ENCODE measurements at regions not wholly inside any gene's neighbourhood (a gene's known extent, or its start where the extent isn't known, plus 50 kb on each side); places are given as distances from the start of the nearest gene placed in this dataset.
A peak's percentile ranks its signal among the peaks of the same experiment; 100 is the strongest.
"Not testable (repeated sequence)": the region's sequence is repeated elsewhere in the genome, so short reads cannot be mapped to it uniquely, and the experiment has no call there.

GRCh38 chr7:32759859-32760258 lies 131.7 kb downstream of the KBTBD2 start:
- not testable (repeated sequence) for H3K36me3 Mint-ChIP-seq (ENCODE audit: low read depth); H3K9me3 Mint-ChIP-seq; DNase-seq (ENCODE audit: low spot score); H3K27ac Mint-ChIP-seq; H3K4me3 Mint-ChIP-seq; H3K4me1 Mint-ChIP-seq (ENCODE audit: low read depth)
- H3K27me3 Mint-ChIP-seq (ENCODE audit: insufficient read depth): peaks cover 58% of the 10 kb centered on the region
- intact Hi-C loops (cut with micrococcal nuclease): loop anchor here (10.0 kb wide), 1 partner anchor 995 kb away; no protein-coding TSS in a partner anchor

DNA sequence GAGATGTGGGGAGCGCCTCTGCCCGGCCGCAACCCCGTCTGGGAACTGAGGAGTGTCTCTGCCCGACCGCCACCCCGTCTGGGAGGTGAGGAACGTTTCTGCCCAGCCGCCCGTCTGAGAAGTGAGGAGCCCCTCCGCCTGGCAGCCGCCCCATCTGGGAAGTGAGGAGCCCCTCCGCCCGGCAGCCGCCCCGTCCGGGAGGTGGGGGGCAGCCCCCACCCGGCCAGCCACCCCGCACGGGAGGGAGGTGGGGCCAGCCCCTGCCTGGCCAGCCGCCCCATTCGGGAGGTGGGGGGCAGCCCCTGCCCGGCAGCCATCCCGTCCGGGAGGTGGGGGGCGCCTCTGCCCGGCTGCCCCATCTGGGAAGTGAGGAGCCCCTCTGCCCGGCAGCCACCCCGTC lies 137.7 kb downstream of the KBTBD2 start:
- H3K4me3 Mint-ChIP-seq; H3K36me3 Mint-ChIP-seq (ENCODE audit: low read depth); H3K27ac Mint-ChIP-seq; H3K4me1 Mint-ChIP-seq (ENCODE audit: low read depth); DNase-seq (ENCODE audit: low spot score); intact Hi-C loops (cut with micrococcal nuclease); H3K9me3 Mint-ChIP-seq: not testable (repeated sequence)
- H3K27me3 Mint-ChIP-seq (ENCODE audit: insufficient read depth): peaks cover 10% of the 10 kb centered on the region

DNA sequence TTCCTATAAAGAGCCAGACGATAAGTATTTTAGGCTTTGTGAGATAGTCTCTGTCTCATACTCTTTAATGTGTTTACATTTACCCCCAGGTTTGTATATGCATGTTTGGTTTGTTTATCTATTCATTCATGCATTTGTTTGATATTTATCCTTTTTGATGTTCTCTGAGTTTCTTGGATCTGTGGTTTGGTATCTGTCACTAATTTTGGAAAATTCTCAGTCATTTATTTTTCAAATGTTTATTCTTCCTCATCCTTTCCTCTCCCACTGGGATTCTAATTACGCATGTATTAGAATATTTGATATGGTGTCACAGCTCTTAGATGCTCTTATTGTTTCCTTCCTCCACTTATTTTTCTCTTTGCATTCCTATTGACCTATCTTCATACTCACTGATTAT lies 143.2 kb downstream of the KBTBD2 start:
- H3K36me3 Mint-ChIP-seq (ENCODE audit: low read depth); H3K4me1 Mint-ChIP-seq (ENCODE audit: low read depth); intact Hi-C loops (cut with micrococcal nuclease); H3K9me3 Mint-ChIP-seq; H3K27ac Mint-ChIP-seq; H3K4me3 Mint-ChIP-seq; DNase-seq (ENCODE audit: low spot score): not testable (repeated sequence)
- peaks cover 14% of the 10 kb centered on the region for H3K27me3 Mint-ChIP-seq (ENCODE audit: insufficient read depth)

GRCh38 chr7:32747443-32748148 lies 144.0 kb downstream of the KBTBD2 start:
- H3K4me3 Mint-ChIP-seq; intact Hi-C loops (cut with micrococcal nuclease); H3K4me1 Mint-ChIP-seq (ENCODE audit: low read depth); H3K27ac Mint-ChIP-seq; H3K9me3 Mint-ChIP-seq; DNase-seq (ENCODE audit: low spot score); H3K36me3 Mint-ChIP-seq (ENCODE audit: low read depth): not testable (repeated sequence)
- peaks cover 14% of the 10 kb centered on the region for H3K27me3 Mint-ChIP-seq (ENCODE audit: insufficient read depth)

- H3K4me1 Mint-ChIP-seq (ENCODE audit: low read depth); DNase-seq (ENCODE audit: low spot score); H3K9me3 Mint-ChIP-seq; H3K4me3 Mint-ChIP-seq; H3K36me3 Mint-ChIP-seq (ENCODE audit: low read depth); H3K27ac Mint-ChIP-seq; intact Hi-C loops (cut with micrococcal nuclease): not testable (repeated sequence)
- peaks cover 12% of the 10 kb centered on the region for H3K27me3 Mint-ChIP-seq (ENCODE audit: insufficient read depth)
These were observed 149.6 kb downstream of the KBTBD2 start for GRCh38 chr7:32741853-32742476.

DNA sequence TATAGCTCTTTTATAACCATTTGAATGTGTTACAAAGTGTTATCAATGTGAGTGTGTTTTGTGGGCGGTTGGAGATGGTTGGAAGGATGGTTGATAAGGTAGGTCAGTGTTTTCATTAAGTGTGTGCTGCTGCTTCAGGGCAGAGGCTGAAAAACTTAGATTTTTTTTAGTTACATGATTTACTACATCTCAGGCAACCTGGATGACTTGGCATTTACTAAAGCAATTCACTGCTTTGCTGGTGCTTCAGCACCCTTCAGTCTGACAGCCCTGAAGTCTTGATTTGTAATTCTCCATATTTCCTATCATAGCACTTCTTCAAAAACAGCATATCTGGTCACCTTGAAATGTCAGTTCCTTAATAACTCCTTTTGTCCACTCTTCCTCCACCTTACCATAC lies 151.8 kb downstream of the KBTBD2 start:
- H3K27me3 Mint-ChIP-seq (ENCODE audit: insufficient read depth); H3K9me3 Mint-ChIP-seq; intact Hi-C loops (cut with micrococcal nuclease); H3K36me3 Mint-ChIP-seq (ENCODE audit: low read depth); H3K4me3 Mint-ChIP-seq; H3K4me1 Mint-ChIP-seq (ENCODE audit: low read depth); H3K27ac Mint-ChIP-seq; DNase-seq (ENCODE audit: low spot score): not testable (repeated sequence)

DNA sequence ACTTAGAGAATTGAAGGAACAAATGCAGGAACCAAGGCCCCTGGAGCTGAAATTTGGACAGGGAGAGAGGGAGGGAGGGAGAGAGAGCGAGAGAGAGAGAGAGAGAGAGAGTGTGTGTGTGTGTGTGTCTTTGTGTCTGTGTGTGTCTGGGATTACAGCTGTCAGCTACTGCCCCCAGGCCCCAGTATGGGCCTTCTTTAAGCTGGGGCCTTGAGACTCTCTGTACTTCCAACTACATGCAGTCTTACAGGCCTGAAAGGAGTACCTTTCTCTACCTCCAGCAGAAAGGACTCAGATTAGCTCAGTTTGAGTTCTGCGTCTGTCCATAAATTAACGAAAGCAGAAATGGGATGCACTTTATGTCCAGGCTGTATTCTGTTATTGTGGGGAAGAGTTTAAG lies 153.2 kb downstream of the KBTBD2 start:
- intact Hi-C loops (cut with micrococcal nuclease); H3K9me3 Mint-ChIP-seq; H3K4me1 Mint-ChIP-seq (ENCODE audit: low read depth); H3K4me3 Mint-ChIP-seq; DNase-seq (ENCODE audit: low spot score); H3K36me3 Mint-ChIP-seq (ENCODE audit: low read depth); H3K27me3 Mint-ChIP-seq (ENCODE audit: insufficient read depth); H3K27ac Mint-ChIP-seq: not testable (repeated sequence)

DNA sequence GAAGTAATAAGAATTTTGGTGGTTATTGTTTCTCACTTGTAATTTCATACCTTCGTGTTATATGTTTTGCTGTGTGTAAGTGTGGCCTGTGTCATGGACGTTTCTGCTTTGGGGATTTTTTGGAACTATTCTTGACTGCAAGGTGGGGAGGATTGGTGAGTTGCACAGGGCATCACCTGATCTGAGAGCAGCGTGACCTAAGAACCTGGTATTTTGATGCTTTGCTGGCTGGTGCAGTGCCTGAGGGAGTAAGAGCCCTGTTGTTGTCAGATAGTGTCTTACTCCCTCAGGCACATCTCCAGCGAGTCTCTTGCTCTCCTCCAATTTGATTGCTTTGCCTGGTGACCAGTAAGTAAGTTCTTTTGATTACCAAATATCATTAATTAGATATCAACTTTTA lies 158.8 kb downstream of the KBTBD2 start:
- DNase-seq (ENCODE audit: low spot score); H3K4me3 Mint-ChIP-seq; intact Hi-C loops (cut with micrococcal nuclease); H3K36me3 Mint-ChIP-seq (ENCODE audit: low read depth); H3K27ac Mint-ChIP-seq; H3K4me1 Mint-ChIP-seq (ENCODE audit: low read depth); H3K9me3 Mint-ChIP-seq: not testable (repeated sequence)
- peaks cover 12% of the 10 kb centered on the region for H3K27me3 Mint-ChIP-seq (ENCODE audit: insufficient read depth)

GRCh38 chr7:32729335-32729675 lies 162.3 kb downstream of the KBTBD2 start:
- not testable (repeated sequence) for H3K9me3 Mint-ChIP-seq; H3K27ac Mint-ChIP-seq; H3K36me3 Mint-ChIP-seq (ENCODE audit: low read depth); H3K4me1 Mint-ChIP-seq (ENCODE audit: low read depth); DNase-seq (ENCODE audit: low spot score)
- peak overlapping the region; percentile 67 for H3K4me3 Mint-ChIP-seq
- intact Hi-C loops (cut with micrococcal nuclease): loop anchor here (2.0 to 5.0 kb wide), 3 partner anchors 213 to 333 kb away; partner anchors contain the start of genes AVL9 and NT5C3A
- peaks cover 17% of the 10 kb centered on the region for H3K27me3 Mint-ChIP-seq (ENCODE audit: insufficient read depth)

- not testable (repeated sequence) for H3K36me3 Mint-ChIP-seq (ENCODE audit: low read depth); H3K4me1 Mint-ChIP-seq (ENCODE audit: low read depth); H3K27ac Mint-ChIP-seq; H3K9me3 Mint-ChIP-seq
- intact Hi-C loops (cut with micrococcal nuclease): loop anchor here (2.0 to 5.0 kb wide), 3 partner anchors 214 to 334 kb away; partner anchors contain the start of genes AVL9 and NT5C3A
- peak; percentile 14 for DNase-seq (ENCODE audit: low spot score)
- H3K27me3 Mint-ChIP-seq (ENCODE audit: insufficient read depth): peaks cover 17% of the 10 kb centered on the region
- H3K4me3 Mint-ChIP-seq: peak overlapping the region; percentile 68
These were observed 162.9 kb downstream of the KBTBD2 start for GRCh38 chr7:32728412-32729334.

- H3K4me3 Mint-ChIP-seq: peak overlapping the region; percentile 79
These were observed 163.8 kb downstream of the KBTBD2 start for GRCh38 chr7:32727483-32728411.

DNA sequence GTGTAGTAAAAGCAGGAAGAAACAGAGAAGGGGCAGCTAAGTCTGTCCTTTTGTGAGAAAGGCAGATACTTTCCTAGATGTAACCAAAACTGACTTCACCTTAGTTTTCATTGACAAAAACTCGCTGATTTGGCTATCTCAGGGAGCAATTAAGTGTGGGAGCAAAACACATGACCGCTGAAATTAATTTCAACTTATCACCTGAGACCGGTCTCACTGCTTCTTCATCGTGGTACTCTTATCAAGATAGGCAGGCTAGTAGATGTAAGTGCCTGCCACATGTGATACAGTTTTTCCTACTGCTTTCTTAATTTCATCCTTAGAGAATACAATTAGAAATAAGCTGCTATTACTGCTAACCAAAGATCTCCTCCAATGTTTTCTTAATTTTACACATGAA lies 168.7 kb downstream of the KBTBD2 start:
- peaks cover 16% of the 10 kb centered on the region for H3K27me3 Mint-ChIP-seq (ENCODE audit: insufficient read depth)
- H3K4me3 Mint-ChIP-seq; H3K9me3 Mint-ChIP-seq; DNase-seq (ENCODE audit: low spot score); H3K27ac Mint-ChIP-seq; H3K36me3 Mint-ChIP-seq (ENCODE audit: low read depth); intact Hi-C loops (cut with micrococcal nuclease); H3K4me1 Mint-ChIP-seq (ENCODE audit: low read depth): not testable (repeated sequence)

More at GRCh38 chr7:32727483-32728411, 163.8 kb downstream of the KBTBD2 start:
- intact Hi-C loops (cut with micrococcal nuclease): loop anchor here (2.0 to 5.0 kb wide), 3 partner anchors 215 to 335 kb away; partner anchors contain the start of genes AVL9 and NT5C3A
- not testable (repeated sequence) for H3K4me1 Mint-ChIP-seq (ENCODE audit: low read depth); H3K27ac Mint-ChIP-seq; H3K9me3 Mint-ChIP-seq; H3K36me3 Mint-ChIP-seq (ENCODE audit: low read depth)
- peaks cover 21% of the 10 kb centered on the region for H3K27me3 Mint-ChIP-seq (ENCODE audit: insufficient read depth)
- DNase-seq (ENCODE audit: low spot score): peak; percentile 9

Data from activated T-helper 1 cell treated with anti-CD3 and anti-CD28 coated beads, Interleukin-12 subunit alpha, Interleukin-12 subunit beta, Interleukin-2, Interleukin-4 antibody, amounts not matched to agents 30 ng/mL and 10 ng/mL and 1 ng/mL, durations not matched to agents 14 hours and 24 hours and 36 hours (primary cell).